Keratinocyte (primary cell): ENCODE measurements at regions not wholly inside any gene's neighbourhood (a gene's known extent, or its start where the extent isn't known, plus 50 kb on each side); places are given as distances from the start of the nearest gene placed in this dataset.
A peak's percentile ranks its signal among the peaks of the same experiment; 100 is the strongest.

Source experiments
- DNase-seq: peaks from one replicate; pipeline ENCODE4 v3.0.0-alpha.2; 2011; ENCODE audit warnings: low read depth, missing footprints, low spot score
- FAIRE-seq: peaks from 2 replicates; lab custom pipeline; 2011; peaks lifted over from hg19 to GRCh38; lab: Jason Lieb, UNC
- H2AFZ ChIP-seq: 2 replicates; pipeline ENCODE4 v1.6.0; 2012; ENCODE audit warnings: low read length, control low read depth, inconsistent platforms; ENCODE audit not compliant: control insufficient read depth
- H3K27ac ChIP-seq: 2 replicates; pipeline ENCODE4 v1.5.1; 2011; ENCODE audit warnings: low read length; ENCODE audit not compliant: control insufficient read depth, insufficient read depth
- H3K27me3 ChIP-seq: 3 replicates; pipeline ENCODE4 v1.6.0; 2011; ENCODE audit warnings: low read length; ENCODE audit not compliant: control insufficient read depth, insufficient read depth; ENCODE audit errors: extremely low read depth
- H3K36me3 ChIP-seq, 2 experiments: 2 replicates in 1 of 2; 3 replicates in 1 of 2; pipeline ENCODE4 v1.5.1; 2011; ENCODE audit warnings: low read length in 2 of 2, mild to moderate bottlenecking in 1 of 2; ENCODE audit not compliant: control insufficient read depth in 2 of 2, insufficient read depth in 2 of 2; ENCODE audit errors: extremely low read depth in 1 of 2
- H3K4me1 ChIP-seq: 3 replicates; pipeline ENCODE4 v1.5.1; 2011; ENCODE audit warnings: low read length; ENCODE audit not compliant: control insufficient read depth, insufficient read depth; ENCODE audit errors: extremely low read depth
- H3K4me2 ChIP-seq: 3 replicates; pipeline ENCODE4 v1.6.0; 2011; ENCODE audit warnings: low read depth, low read length; ENCODE audit not compliant: control insufficient read depth, insufficient read depth; ENCODE audit errors: extremely low read depth
- H3K4me3 ChIP-seq, 3 experiments: fragments of 200-600 bp in 1 of 3; sonication (generic) in 1 of 3; 2 replicates in 2 of 3; 3 replicates in 1 of 3; pipeline ENCODE4 v1.5.1; 2011 to 2016; ENCODE audit warnings: low read length in 3 of 3, mild to moderate bottlenecking in 3 of 3, control low read depth in 2 of 3, inconsistent platforms in 1 of 3, low read depth in 1 of 3, mixed read lengths in 1 of 3, mixed run types in 1 of 3, moderate library complexity in 1 of 3; ENCODE audit not compliant: control insufficient read depth in 2 of 3, insufficient read depth in 2 of 3; ENCODE audit errors: extremely low read depth in 1 of 3
- H3K79me2 ChIP-seq: 2 replicates; pipeline ENCODE4 v1.6.0; 2012; ENCODE audit warnings: low read length; ENCODE audit not compliant: control insufficient read depth, insufficient read depth
- H3K9ac ChIP-seq: 3 replicates; pipeline ENCODE4 v1.6.0; 2011; ENCODE audit warnings: low read length; ENCODE audit not compliant: control insufficient read depth, insufficient read depth; ENCODE audit errors: extremely low read depth
- H3K9me1 ChIP-seq: 3 replicates; pipeline ENCODE4 v1.6.0; 2011; ENCODE audit warnings: low read length; ENCODE audit not compliant: control insufficient read depth, insufficient read depth; ENCODE audit errors: extremely low read depth
- H3K9me3 ChIP-seq: 2 replicates; pipeline ENCODE4 v1.5.1; 2012; ENCODE audit warnings: low read depth, low read length; ENCODE audit not compliant: control insufficient read depth
- H4K20me1 ChIP-seq: 3 replicates; pipeline ENCODE4 v1.6.0; 2011; ENCODE audit warnings: low read length; ENCODE audit not compliant: control insufficient read depth, insufficient read depth; ENCODE audit errors: extremely low read depth
- EZH2 ChIP-seq: IDR thresholded peaks from one replicate; pipeline ENCODE4 v1.6.1; 2012; ENCODE audit warnings: inconsistent platforms, mild to moderate bottlenecking, low read length, moderate library complexity
- dilution Hi-C: fragments of 300-500 bp; cut with MboI; formaldehyde crosslinking; loops from one replicate; pipeline ENCODE4 v1.7.0; 2020; ENCODE audit warnings: low sequenced_read_pairs; ENCODE audit not compliant: extremely low pct_ligation_motif_present
- TF ChIP-seq, protein P1 (sequence below), 3 experiments: IDR thresholded peaks in 1 of 3; conservative IDR thresholded peaks in 1 of 3; optimal IDR thresholded peaks in 1 of 3; 2 replicates in 2 of 3; 3 replicates in 1 of 3; pipeline versions ENCODE3 to v1.5.1; 2011; ENCODE audit warnings: low read length in 3 of 3, mild to moderate bottlenecking in 3 of 3, moderate library complexity in 2 of 3, control low read depth in 1 of 3, inconsistent platforms in 1 of 3; ENCODE audit not compliant: insufficient read depth in 2 of 3; ENCODE audit errors: extremely low read depth in 1 of 3

DNA sequence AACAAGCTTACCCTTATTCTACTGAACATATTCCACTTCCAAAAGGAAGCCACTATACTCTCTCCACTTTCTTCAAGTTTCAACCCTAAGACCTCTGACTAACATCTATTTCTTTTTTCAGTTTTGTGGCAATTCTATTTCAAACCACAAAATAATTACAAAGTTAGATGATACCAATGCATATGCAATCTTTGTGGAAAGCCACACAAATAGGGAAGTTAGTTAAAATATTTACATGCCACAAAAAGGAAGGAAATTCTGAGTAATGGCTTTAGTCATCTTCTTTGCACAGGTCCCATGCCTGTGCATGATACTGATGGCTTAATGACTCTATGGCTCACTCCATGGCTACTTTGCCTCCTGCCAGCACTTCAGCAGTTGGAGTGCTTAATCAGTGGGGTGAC, 57.0 kb upstream of the MCTP2 start:
- Histone ChIP-seq H3K27ac (no peak overlapping the region), H3K27me3 (no peaks in the 10 kb centered on the region), H3K9me3 (no peaks in the 10 kb centered on the region), H4K20me1 (no peaks in the 10 kb centered on the region), H3K36me3 (no peaks in the 10 kb centered on the region), H3K79me2 (no peaks in the 10 kb centered on the region), H3K4me1 (peaks cover 15% of the 10 kb centered on the region), H3K9me1 (no peaks in the 10 kb centered on the region), H3K4me3 (no peak overlapping the region), H2AFZ (no peak overlapping the region), H3K9ac (no peak overlapping the region), H3K4me2 (no peak overlapping the region)
- DNase-seq (peak; percentile 49), FAIRE-seq (peak; percentile 77)
- TF ChIP-seq, protein P1, sequence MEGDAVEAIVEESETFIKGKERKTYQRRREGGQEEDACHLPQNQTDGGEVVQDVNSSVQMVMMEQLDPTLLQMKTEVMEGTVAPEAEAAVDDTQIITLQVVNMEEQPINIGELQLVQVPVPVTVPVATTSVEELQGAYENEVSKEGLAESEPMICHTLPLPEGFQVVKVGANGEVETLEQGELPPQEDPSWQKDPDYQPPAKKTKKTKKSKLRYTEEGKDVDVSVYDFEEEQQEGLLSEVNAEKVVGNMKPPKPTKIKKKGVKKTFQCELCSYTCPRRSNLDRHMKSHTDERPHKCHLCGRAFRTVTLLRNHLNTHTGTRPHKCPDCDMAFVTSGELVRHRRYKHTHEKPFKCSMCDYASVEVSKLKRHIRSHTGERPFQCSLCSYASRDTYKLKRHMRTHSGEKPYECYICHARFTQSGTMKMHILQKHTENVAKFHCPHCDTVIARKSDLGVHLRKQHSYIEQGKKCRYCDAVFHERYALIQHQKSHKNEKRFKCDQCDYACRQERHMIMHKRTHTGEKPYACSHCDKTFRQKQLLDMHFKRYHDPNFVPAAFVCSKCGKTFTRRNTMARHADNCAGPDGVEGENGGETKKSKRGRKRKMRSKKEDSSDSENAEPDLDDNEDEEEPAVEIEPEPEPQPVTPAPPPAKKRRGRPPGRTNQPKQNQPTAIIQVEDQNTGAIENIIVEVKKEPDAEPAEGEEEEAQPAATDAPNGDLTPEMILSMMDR (optimal IDR thresholded peaks at IDR 0.05 in 1 of 3, IDR thresholded peaks at IDR 0.05 in 1 of 3, conservative IDR thresholded peaks at IDR 0.05 in 1 of 3; ENCODE audit: extremely low read depth in 1 of 3, insufficient read depth in 2 of 3, low read length in 3 of 3): no peak
- dilution Hi-C loops: no loop called here

DNA sequence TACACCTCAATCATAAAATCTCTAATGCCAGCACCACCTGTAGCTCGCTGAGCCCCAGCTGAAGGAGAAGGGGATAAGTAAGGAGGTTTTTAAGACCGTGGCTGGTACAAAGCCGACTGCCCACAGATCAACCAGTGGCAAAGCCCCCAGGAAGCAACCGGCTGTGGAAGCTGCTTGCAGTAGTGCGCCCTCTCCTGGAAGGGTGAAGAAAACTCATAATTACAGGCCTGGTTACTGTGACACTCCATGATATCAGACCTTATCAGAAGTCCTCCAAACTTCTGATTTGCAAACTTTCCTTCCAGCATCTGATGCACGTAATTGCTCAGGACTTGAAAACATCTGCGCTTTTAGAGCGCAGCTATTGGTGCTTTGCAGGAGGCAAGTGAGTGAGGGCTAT, 63.1 kb upstream of the MCTP2 start:
- Histone ChIP-seq H3K9ac (no peak overlapping the region), H3K9me1 (no peaks in the 10 kb centered on the region), H3K27ac (no peak overlapping the region), H2AFZ (no peak overlapping the region), H3K4me1 (no peaks in the 10 kb centered on the region), H3K27me3 (no peaks in the 10 kb centered on the region), H3K36me3 (no peaks in the 10 kb centered on the region), H3K9me3 (no peaks in the 10 kb centered on the region), H3K4me3 (no peak overlapping the region), H3K4me2 (no peak overlapping the region), H3K79me2 (no peaks in the 10 kb centered on the region), H4K20me1 (no peaks in the 10 kb centered on the region)
- no peak for FAIRE-seq
- TF ChIP-seq EZH2: no peak
- TF ChIP-seq, protein P1 (optimal IDR thresholded peaks at IDR 0.05 in 1 of 3, IDR thresholded peaks at IDR 0.05 in 1 of 3, conservative IDR thresholded peaks at IDR 0.05 in 1 of 3; ENCODE audit: extremely low read depth in 1 of 3, insufficient read depth in 2 of 3, low read length in 3 of 3): peak; percentile 42 to 57 (median 56)
- dilution Hi-C loops: no loop called here
- no peak for DNase-seq
